ENCODE measurements at regions not wholly inside any gene's neighbourhood (a gene's known extent, or its start where the extent isn't known, plus 50 kb on each side); places are given as distances from the start of the nearest gene placed in this dataset.
"Not testable (repeated sequence)": the region's sequence is repeated elsewhere in the genome, so short reads cannot be mapped to it uniquely, and the experiment has no call there.

GRCh38 chr11:71772193-71772592, 60.8 kb upstream of the DEFB108B start:
- H3K27me3 Mint-ChIP-seq, H3K9me3 Mint-ChIP-seq, POLR2A ChIA-PET: not testable (repeated sequence)

DNA sequence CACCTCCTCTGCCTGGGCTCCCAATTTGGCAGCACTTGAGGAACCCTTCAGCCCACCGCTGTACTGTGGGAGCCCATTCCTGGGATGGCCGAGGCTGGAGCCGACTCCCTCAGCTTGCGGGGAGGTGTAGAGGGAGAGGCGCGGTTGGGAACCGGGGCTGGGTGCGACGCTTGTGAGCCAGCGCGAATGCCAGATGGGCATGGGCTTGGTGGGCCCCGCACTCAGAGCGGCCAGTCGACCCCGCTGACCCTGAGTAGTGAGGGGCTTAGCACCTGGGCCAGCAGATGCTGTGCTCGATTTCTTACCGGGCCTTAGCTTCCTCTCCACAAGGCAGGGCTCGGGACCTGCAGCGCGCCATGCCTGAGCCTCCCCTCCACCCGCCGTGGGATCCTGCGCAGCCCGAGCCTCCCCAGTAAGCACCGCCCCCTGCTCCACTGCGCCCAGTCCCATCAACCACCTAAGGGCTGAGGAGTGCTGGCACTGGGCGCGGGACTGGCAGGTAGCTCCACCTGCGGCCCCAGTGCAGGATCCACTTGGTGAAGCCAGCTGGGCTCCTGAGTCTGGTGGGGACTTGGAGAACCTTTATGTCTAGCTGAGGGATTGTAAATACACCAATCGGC, 58.3 kb upstream of the DEFB108B start:
- POLR2A ChIA-PET = no interaction called here
- no peaks in the 10 kb centered on the region for H3K4me1 Mint-ChIP-seq (ENCODE audit: low read depth)
- intact Hi-C loops (cut with micrococcal nuclease) = no loop called here
- H3K27ac Mint-ChIP-seq = no peak overlapping the region
- CTCF ChIA-PET = no interaction called here
- H3K4me3 Mint-ChIP-seq = no peak overlapping the region
- no peak for TF ChIP-seq CTCF (IDR thresholded peaks at IDR 0.05)
- no peaks in the 10 kb centered on the region for H3K36me3 Mint-ChIP-seq (ENCODE audit: low read depth)
- ATAC-seq (no peak), DNase-seq (no peak)
- H3K9me3 Mint-ChIP-seq = no peaks in the 10 kb centered on the region
- H3K27me3 Mint-ChIP-seq = no peaks in the 10 kb centered on the region

More at GRCh38 chr11:71772193-71772592, 60.8 kb upstream of the DEFB108B start:
- H3K36me3 Mint-ChIP-seq (ENCODE audit: low read depth); ATAC-seq; H3K4me1 Mint-ChIP-seq (ENCODE audit: low read depth); DNase-seq; H3K27ac Mint-ChIP-seq; intact Hi-C loops (cut with micrococcal nuclease); H3K4me3 Mint-ChIP-seq; CTCF ChIA-PET: not testable (repeated sequence)

DNA sequence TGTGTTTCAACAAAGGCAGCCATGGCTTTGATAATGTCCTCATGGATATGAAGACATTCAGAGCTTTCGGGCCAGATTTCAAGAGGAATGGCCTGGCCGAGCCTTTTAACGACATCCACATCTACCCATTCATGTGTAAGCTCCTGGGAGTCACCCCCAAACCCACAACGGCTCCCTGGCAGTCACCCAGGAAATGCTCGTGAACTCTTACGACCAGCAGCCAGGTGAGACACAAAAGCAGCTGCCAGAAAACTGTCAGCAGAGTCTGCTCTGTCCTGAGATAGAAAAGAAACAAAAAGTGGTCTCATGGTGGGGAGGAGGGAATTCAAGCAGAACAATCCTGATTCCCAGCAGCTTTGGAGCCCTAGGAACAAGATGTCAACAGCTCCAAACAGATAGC, 52.9 kb upstream of the DEFB108B start:
- CTCF ChIA-PET; H3K36me3 Mint-ChIP-seq (ENCODE audit: low read depth); H3K27me3 Mint-ChIP-seq; intact Hi-C loops (cut with micrococcal nuclease); DNase-seq; H3K9me3 Mint-ChIP-seq; H3K4me1 Mint-ChIP-seq (ENCODE audit: low read depth); ATAC-seq; H3K27ac Mint-ChIP-seq; H3K4me3 Mint-ChIP-seq: not testable (repeated sequence)
- POLR2A ChIA-PET = interaction anchor here (0.6 kb wide), 1 partner anchor 21 kb away, joined by 3 read pairs; no protein-coding TSS in a partner anchor

DNA sequence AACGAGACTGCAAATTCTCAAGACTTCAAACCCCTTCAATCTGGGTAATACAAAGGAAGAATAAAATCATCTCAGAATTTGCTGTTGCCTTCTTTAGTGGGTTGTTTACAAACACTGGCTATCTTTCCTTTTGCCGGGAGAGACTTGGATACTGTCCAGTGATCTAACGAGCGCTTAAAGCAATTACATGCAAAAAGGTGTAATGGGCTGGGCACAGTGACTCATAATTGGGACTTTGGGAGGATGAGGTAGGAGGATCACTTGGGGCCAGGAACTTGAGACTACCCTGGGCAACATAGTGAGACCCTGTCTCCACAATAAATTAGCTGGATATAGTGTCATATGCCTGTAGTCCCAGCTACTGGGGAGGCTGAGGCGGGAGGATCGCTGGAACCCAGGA, 52.2 kb upstream of the DEFB108B start:
- CTCF ChIA-PET; ATAC-seq; H3K27me3 Mint-ChIP-seq; DNase-seq; intact Hi-C loops (cut with micrococcal nuclease); H3K4me3 Mint-ChIP-seq; H3K36me3 Mint-ChIP-seq (ENCODE audit: low read depth); H3K27ac Mint-ChIP-seq; H3K9me3 Mint-ChIP-seq; POLR2A ChIA-PET; H3K4me1 Mint-ChIP-seq (ENCODE audit: low read depth): not testable (repeated sequence)

- H3K36me3 Mint-ChIP-seq (ENCODE audit: low read depth); H3K4me1 Mint-ChIP-seq (ENCODE audit: low read depth); H3K27ac Mint-ChIP-seq; ATAC-seq; H3K27me3 Mint-ChIP-seq; H3K4me3 Mint-ChIP-seq; POLR2A ChIA-PET; H3K9me3 Mint-ChIP-seq; intact Hi-C loops (cut with micrococcal nuclease); DNase-seq; CTCF ChIA-PET: not testable (repeated sequence)
Observed at GRCh38 chr11:71781491-71781890, 51.5 kb upstream of the DEFB108B start.

DNA sequence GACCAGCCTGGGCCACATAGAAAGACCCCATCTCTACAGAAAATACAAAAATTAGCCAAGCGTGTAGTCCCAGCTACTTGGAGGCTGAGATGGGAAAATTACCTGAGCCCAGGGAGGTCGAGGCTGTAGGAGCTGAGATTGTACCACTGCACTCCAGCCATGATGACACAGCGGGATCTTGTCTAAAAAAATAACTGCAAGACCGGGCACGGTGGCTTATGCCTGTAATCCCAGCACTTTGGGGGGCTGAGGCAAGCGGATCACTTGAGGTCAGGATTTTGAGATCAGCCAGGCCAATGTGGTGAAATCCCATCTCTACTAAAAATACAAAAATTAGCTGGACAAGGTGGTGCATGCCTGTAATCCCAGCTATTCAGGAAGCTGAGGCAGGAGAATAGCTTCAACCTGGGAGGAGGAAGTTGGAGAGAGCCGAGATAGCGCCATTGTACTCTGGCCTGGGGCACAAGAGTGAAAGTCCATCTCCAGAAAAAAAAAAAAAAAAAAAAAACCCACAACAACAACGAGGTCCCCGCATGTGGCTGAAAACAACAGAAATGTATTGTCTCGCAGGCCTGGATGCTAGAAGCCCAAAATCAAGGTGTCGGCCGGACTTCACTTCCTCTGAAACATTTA, 50.7 kb upstream of the DEFB108B start:
- H3K36me3 Mint-ChIP-seq (ENCODE audit: low read depth); H3K27me3 Mint-ChIP-seq; CTCF ChIA-PET; DNase-seq; H3K27ac Mint-ChIP-seq; H3K4me3 Mint-ChIP-seq; POLR2A ChIA-PET; intact Hi-C loops (cut with micrococcal nuclease); H3K4me1 Mint-ChIP-seq (ENCODE audit: low read depth); ATAC-seq; H3K9me3 Mint-ChIP-seq: not testable (repeated sequence)

DNA sequence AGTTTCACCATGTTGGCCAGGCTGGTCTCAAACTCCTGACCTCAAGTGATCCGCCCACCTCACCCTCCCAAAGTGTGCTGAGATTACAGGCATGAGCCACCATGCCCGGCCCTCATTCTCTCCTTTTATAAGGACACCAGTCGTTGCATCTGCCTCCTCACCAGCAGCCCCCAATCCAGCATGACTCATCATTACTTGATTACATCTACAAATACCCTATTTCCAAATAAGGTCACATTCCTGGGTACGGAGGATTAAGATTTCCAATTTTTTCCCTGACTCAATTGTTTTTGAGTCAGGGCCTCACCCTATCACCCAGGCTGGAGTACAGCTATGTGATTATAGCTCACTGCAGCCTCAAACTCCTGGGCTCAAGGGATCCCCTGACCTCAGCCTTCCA, 49.8 kb upstream of the DEFB108B start:
- DNase-seq; H3K4me1 Mint-ChIP-seq (ENCODE audit: low read depth); H3K9me3 Mint-ChIP-seq; H3K4me3 Mint-ChIP-seq; CTCF ChIA-PET; POLR2A ChIA-PET; H3K36me3 Mint-ChIP-seq (ENCODE audit: low read depth); H3K27ac Mint-ChIP-seq; H3K27me3 Mint-ChIP-seq; ATAC-seq; intact Hi-C loops (cut with micrococcal nuclease): not testable (repeated sequence)

Measured in activated CD8-positive, alpha-beta T cell treated with anti-CD3 and anti-CD28 coated beads for 36 hours (primary cell).